Heart right ventricle (tissue), 16 donors: ENCODE measurements at regions not wholly inside any gene's neighbourhood (a gene's known extent, or its start where the extent isn't known, plus 50 kb on each side); places are given as distances from the start of the nearest gene placed in this dataset.
A peak's percentile ranks its signal among the peaks of the same experiment; 100 is the strongest.

ENCODE experiments used
- ATAC-seq, 8 donors: fragments of 200-7000 bp; cut with Tn5 transposase; one replicate each; pipeline ENCODE4 v1.9.1; 2020; ENCODE audit warnings: mild to moderate bottlenecking in 8 of 8, moderate library complexity in 8 of 8, moderate number of reproducible peaks in 1 of 8
- DNase-seq, 2 donors: peaks; one replicate each; pipeline ENCODE4 v3.0.0-alpha.2; 2020
- H3K27ac ChIP-seq, 10 donors: fragments of 200-600 bp; sonication (generic) in 2 of 10; one replicate each; pipeline versions ENCODE4 v1.5.0 to v1.8.0; 2020 to 2022; ENCODE audit warnings: mild to moderate bottlenecking in 3 of 10
- H3K27me3 ChIP-seq, 7 donors: fragments of 200-600 bp; one replicate each; pipeline ENCODE4 v1.8.0; 2021 to 2022; ENCODE audit warnings: mild to moderate bottlenecking in 2 of 7
- H3K36me3 ChIP-seq, 9 donors: fragments of 200-600 bp; sonication (generic) in 1 of 9; one replicate each; pipeline versions ENCODE4 v1.5.0 to v1.8.0; 2020 to 2022; ENCODE audit warnings: mild to moderate bottlenecking in 2 of 9
- H3K4me1 ChIP-seq, 9 donors: fragments of 200-600 bp; sonication (generic) in 1 of 9; one replicate each; pipeline versions ENCODE4 v1.5.0 to v1.8.0; 2020 to 2022; ENCODE audit warnings: mild to moderate bottlenecking in 4 of 9
- H3K4me3 ChIP-seq, 10 donors: fragments of 200-600 bp; sonication (generic) in 2 of 10; one replicate each; pipeline versions ENCODE4 v1.5.0 to v1.8.0; 2020 to 2022; ENCODE audit warnings: mild to moderate bottlenecking in 7 of 10, moderate library complexity in 2 of 10
- H3K9me3 ChIP-seq, 11 donors: fragments of 200-600 bp in 10 of 11; sonication (generic) in 2 of 11; one replicate each; pipeline versions ENCODE4 v1.5.0 to v1.8.0; 2013 to 2022; ENCODE audit warnings: mild to moderate bottlenecking in 2 of 11, control low read depth in 1 of 11, moderate library complexity in 1 of 11
- CTCF ChIP-seq, 9 donors: fragments of 200-600 bp; sonication (generic) in 2 of 9; IDR thresholded peaks; one replicate each; pipeline versions ENCODE4 v1.5.0 to v1.8.0; 2021 to 2022; ENCODE audit warnings: antibody characterized with exemption in 9 of 9, mild to moderate bottlenecking in 5 of 9, moderate library complexity in 1 of 9
- WGBS, 2 donors: extraction: QIAGEN DNeasy Blood & Tissue Kit; methylation state at CpG; one replicate each; pipeline ENCODE4 v1.1.7; 2013; ENCODE audit warnings: inconsistent platforms in 1 of 2; 5-methylcytosine and 5-hydroxymethylcytosine counted together
- intact Hi-C, 10 donors: fragments of 100-400 bp; cut with DNase I; formaldehyde crosslinking; loops; one replicate each; pipeline versions ENCODE4 v1.11.1 to v1.14.2; 2022
- donor health status: Arrhythmogenic right ventricular cardiomyopathy.
- donor health status: ischemic (EF 13 %, LVEDD 7.1; RV severe dilation, severe dysfunction).
- donor health status: healthy with polysubstance abuse.
- donor health status: DM: no; HTN: yes; CAD: no.
- donor health status: DM: no; HTN: no; CAD: no.
- donor health status: ischemic (EF 25% LVEDD 6.9; RV normal size, moderate dysfunction).
- donor health status: ischemic (EF 25% LVEDD 5.7; RV mildly dilated, moderate dysfunction).
- donor health status: healthy.
- donor health status: DM: yes; HTN: yes; CAD: no.
- donor health status: Ischemic cardiomyopathy.
- donor health status: ischemic (EF 35%, LVEDD 5.7; RV mildly dilated, moderate dysfunction).
- donor health status: nonischemic (EF 11% LVEDD 7.7; RV severe dilation, severe dysfunction).
- donor health status: DM: yes; HTN: yes; CAD: no.
- donor health status: PGD.
- donor health status: ischemic (EF 29% LVEDD 5.4; RV normal size, mild dysfunction).
- donor health status: nonischemic (EF 23%, LVEDD 6.1; RV moderate dilation, normal function).

DNA sequence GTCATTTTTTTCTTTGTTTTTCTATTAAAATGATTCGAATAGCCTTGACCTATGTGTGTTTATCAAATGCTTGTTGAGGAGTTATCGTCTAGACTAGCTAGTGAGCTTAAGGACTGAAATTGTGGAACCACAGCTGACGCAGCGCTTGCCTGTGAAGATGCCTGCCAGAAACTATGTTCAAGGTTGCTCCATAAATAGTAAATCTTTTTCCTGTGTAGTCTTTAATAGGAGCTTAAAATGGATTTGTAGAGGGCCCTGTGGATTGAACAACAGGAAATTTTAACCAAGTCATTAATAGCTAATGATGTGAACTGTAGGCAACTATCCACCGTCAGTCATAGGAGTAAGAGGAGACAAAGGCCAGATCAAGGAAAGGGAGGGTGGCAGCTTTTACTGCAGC, 145.1 kb downstream of the GNAI1 start:
- H3K4me1 ChIP-seq = peaks cover 0 to 60% (median 30%) of the 10 kb centered on the region in 9 donors
- no peak for TF ChIP-seq CTCF (IDR thresholded peaks at IDR 0.05)
- no peaks in the 10 kb centered on the region for H3K36me3 ChIP-seq
- intact Hi-C loops = loop anchor here in 7 of 10 donors (5.0 to 10.0 kb wide), 6 partner anchors 55 to 215 kb away; partner anchors contain the start of gene GNAI1 (in 3 of the 7)
- peak overlapping the region in 7 of 10 donors; percentile 4 to 84 (median 19) for H3K27ac ChIP-seq
- ATAC-seq (peak in 7 of 8 donors; percentile 60 to 83 (median 75)), DNase-seq (peak in 1 of 2 donors; percentile 19)
- no peaks in the 10 kb centered on the region for H3K27me3 ChIP-seq
- no peak overlapping the region for H3K4me3 ChIP-seq
- no peaks in the 10 kb centered on the region for H3K9me3 ChIP-seq
- WGBS, 2 donors = 42 to 65% methylated on average over 5 of the region's 5 CpGs

DNA sequence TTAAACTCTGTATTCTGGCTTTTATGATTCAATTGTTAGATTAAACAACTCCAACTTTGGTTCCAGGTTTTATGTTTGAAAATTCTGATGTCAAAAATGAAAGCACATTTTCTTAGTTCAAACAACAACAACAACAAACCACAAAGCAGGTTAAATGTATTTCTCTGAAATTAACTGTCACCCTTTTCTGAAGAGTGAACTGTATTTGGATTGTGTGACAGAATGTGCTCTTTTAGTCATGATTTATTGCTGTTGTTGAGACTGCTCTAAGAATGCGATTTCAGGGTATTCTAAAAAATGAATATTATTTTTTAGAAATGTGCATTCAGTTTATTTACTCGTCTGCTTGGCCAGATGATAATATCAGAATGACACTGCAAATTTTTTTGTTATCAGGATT, 144.1 kb downstream of the GNAI1 start:
- 69 to 90% methylated on average over 2 of the region's 2 CpGs for WGBS, 2 donors
- DNase-seq = no peak
- no peaks in the 10 kb centered on the region for H3K9me3 ChIP-seq
- no peak for ATAC-seq
- no peaks in the 10 kb centered on the region for H3K27me3 ChIP-seq
- peak overlapping the region in 5 of 10 donors; percentile 17 to 84 (median 72) for H3K27ac ChIP-seq
- no peaks in the 10 kb centered on the region for H3K36me3 ChIP-seq
- no peak for TF ChIP-seq CTCF (IDR thresholded peaks at IDR 0.05)
- intact Hi-C loops = loop anchor here in 4 of 10 donors (5.0 to 10.0 kb wide), 3 partner anchors 54 to 146 kb away; partner anchors contain the start of gene GNAI1 (in 1 of the 4)
- peaks cover 0 to 64% (median 30%) of the 10 kb centered on the region in 9 donors for H3K4me1 ChIP-seq
- H3K4me3 ChIP-seq = no peak overlapping the region

- H3K36me3 ChIP-seq = no peaks in the 10 kb centered on the region
- ATAC-seq (peak in 7 of 8 donors; percentile 64 to 88 (median 83)), DNase-seq (peak in 1 of 2 donors; percentile 12)
- no peak for TF ChIP-seq CTCF (IDR thresholded peaks at IDR 0.05)
- intact Hi-C loops = loop anchor here in 4 of 10 donors (5.0 to 10.0 kb wide), 3 partner anchors 53 to 145 kb away; partner anchors contain the start of gene GNAI1 (in 1 of the 4)
- H3K4me1 ChIP-seq = peaks cover 0 to 64% (median 30%) of the 10 kb centered on the region in 9 donors
- no peak overlapping the region for H3K4me3 ChIP-seq
- H3K27ac ChIP-seq = peak overlapping the region in 8 of 10 donors; percentile 23 to 84 (median 72)
- no peaks in the 10 kb centered on the region for H3K9me3 ChIP-seq
- 40 to 43% methylated on average over 6 of the region's 6 CpGs for WGBS, 2 donors
- no peaks in the 10 kb centered on the region for H3K27me3 ChIP-seq
Measured at GRCh38 chr7:80277434-80278427, 143.1 kb downstream of the GNAI1 start.
